ENCODE measurements at regions not wholly inside any gene's neighbourhood (a gene's known extent, or its start where the extent isn't known, plus 50 kb on each side); places are given as distances from the start of the nearest gene placed in this dataset.

DNA sequence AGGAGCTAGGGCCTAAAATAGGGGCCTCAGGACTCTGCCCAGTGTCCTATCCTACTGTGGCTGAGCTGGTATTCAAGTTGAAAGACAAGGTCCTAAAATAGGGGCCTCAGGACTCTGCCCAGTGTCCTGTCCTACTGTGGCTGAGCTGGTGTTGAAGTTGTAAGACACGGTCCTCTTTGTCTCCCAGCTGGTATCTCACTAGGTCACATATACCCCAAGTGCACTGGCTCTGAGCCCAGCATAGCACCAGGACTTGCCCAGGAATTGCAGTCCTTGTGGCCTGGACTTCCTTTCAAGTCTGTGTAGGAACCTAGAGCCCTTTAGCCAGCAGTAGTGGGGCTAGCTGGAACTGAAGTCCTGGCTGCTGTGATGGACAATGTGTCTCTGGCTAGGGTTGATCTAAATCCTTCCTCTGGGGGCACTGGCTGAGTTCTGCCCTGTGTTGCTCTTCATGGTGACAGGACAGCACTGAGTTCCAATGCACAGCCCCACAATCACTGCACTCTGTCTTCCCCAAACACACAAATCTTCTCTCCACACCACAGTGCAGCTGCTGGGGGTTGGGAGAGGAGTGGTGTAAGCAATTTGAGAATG lies 260.5 kb downstream of the HAPSTR1 start (continued):
- TF ChIP-seq, protein P1, sequence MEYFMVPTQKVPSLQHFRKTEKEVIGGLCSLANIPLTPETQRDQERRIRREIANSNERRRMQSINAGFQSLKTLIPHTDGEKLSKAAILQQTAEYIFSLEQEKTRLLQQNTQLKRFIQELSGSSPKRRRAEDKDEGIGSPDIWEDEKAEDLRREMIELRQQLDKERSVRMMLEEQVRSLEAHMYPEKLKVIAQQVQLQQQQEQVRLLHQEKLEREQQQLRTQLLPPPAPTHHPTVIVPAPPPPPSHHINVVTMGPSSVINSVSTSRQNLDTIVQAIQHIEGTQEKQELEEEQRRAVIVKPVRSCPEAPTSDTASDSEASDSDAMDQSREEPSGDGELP (CRISPR knock-in tag; IDR thresholded peaks at IDR 0.05; ENCODE audit: borderline replicate concordance): no peak
- TF ChIP-seq TOE1 (IDR thresholded peaks at IDR 0.05; ENCODE audit: borderline replicate concordance) (no peak), TOE1 (CRISPR knock-in tag; IDR thresholded peaks at IDR 0.05; ENCODE audit: borderline replicate concordance, low read depth) (no peak)

DNA sequence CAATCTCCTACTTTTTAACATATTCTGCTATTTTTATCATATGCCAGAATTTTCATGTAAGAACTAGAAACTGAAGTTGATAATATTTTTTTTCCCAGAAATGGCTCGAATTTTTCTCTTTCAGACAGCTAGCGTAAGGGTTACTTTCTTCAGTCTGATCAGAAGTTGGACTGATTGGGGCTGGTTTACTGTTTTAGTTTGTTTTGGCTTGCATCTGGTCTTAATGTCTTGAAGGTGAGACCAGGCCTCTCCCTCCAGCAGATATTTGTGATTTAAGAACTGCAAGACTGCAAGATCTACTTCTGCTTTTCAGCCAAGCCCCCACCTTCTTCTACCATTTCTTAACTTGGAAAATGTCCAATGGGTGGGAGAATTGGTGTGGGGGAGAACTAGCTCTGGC lies 266.4 kb downstream of the HAPSTR1 start:
- Histone ChIP-seq H3K36me3 (ENCODE audit: control insufficient read depth, insufficient read depth, low read length) (no peaks in the 10 kb centered on the region), H3K4me2 (ENCODE audit: insufficient read depth, low read length) (no peak overlapping the region), H3K4me1 (replicated peaks in 1 of 2; ENCODE audit: control insufficient read depth in 2 of 2, insufficient read depth in 2 of 2, low read length in 2 of 2) (no peaks in the 10 kb centered on the region), H2AFZ (ENCODE audit: low read depth, low read length) (no peak overlapping the region), H3K4me3 (no peak overlapping the region), H3K27ac (ENCODE audit: extremely low read depth, low read depth, low read length) (no peak overlapping the region), H3K9ac (ENCODE audit: insufficient read depth in 1 of 2, low read depth in 2 of 2, low read length in 2 of 2) (no peak overlapping the region), H4K20me1 (replicated peaks; ENCODE audit: control insufficient read depth, insufficient read depth, low read length) (no peaks in the 10 kb centered on the region), H3K27me3 (ENCODE audit: control insufficient read depth in 2 of 2, insufficient read depth in 2 of 2, low read length in 2 of 2) (peaks cover 0 to 10% of the 10 kb centered on the region in 2 experiments; a peak in 1 of 5 replicates), H3K9me3 (replicated peaks; ENCODE audit: control insufficient read depth, insufficient read depth, low read depth, low read length) (no peaks in the 10 kb centered on the region), H3K9me1 (ENCODE audit: control insufficient read depth, insufficient read depth, low read length) (no peaks in the 10 kb centered on the region), H3K79me2 (ENCODE audit: control insufficient read depth, insufficient read depth, low read length) (no peaks in the 10 kb centered on the region)
- ATAC-seq (no peak), FAIRE-seq (no peak), DNase-seq (ENCODE audit: extremely low read depth in 1 of 4, low spot score in 3 of 4) (no peak)
- ChIA-PET POLR2A (no interaction called here), CTCF (ENCODE audit: low intra/inter-chr PET ratio) (no interaction called here)
- in situ Hi-C loops (cut with MboI): no loop called here
- intact Hi-C loops (cut with micrococcal nuclease): no loop called here
- no TSS peak for BruUV-seq (replicated peaks)
- WGBS (ENCODE audit: insufficient coverage, low coverage, missing lambda C conversion rate): 6% methylated on average over 2 of the region's 2 CpGs
- TF ChIP-seq, protein P2, sequence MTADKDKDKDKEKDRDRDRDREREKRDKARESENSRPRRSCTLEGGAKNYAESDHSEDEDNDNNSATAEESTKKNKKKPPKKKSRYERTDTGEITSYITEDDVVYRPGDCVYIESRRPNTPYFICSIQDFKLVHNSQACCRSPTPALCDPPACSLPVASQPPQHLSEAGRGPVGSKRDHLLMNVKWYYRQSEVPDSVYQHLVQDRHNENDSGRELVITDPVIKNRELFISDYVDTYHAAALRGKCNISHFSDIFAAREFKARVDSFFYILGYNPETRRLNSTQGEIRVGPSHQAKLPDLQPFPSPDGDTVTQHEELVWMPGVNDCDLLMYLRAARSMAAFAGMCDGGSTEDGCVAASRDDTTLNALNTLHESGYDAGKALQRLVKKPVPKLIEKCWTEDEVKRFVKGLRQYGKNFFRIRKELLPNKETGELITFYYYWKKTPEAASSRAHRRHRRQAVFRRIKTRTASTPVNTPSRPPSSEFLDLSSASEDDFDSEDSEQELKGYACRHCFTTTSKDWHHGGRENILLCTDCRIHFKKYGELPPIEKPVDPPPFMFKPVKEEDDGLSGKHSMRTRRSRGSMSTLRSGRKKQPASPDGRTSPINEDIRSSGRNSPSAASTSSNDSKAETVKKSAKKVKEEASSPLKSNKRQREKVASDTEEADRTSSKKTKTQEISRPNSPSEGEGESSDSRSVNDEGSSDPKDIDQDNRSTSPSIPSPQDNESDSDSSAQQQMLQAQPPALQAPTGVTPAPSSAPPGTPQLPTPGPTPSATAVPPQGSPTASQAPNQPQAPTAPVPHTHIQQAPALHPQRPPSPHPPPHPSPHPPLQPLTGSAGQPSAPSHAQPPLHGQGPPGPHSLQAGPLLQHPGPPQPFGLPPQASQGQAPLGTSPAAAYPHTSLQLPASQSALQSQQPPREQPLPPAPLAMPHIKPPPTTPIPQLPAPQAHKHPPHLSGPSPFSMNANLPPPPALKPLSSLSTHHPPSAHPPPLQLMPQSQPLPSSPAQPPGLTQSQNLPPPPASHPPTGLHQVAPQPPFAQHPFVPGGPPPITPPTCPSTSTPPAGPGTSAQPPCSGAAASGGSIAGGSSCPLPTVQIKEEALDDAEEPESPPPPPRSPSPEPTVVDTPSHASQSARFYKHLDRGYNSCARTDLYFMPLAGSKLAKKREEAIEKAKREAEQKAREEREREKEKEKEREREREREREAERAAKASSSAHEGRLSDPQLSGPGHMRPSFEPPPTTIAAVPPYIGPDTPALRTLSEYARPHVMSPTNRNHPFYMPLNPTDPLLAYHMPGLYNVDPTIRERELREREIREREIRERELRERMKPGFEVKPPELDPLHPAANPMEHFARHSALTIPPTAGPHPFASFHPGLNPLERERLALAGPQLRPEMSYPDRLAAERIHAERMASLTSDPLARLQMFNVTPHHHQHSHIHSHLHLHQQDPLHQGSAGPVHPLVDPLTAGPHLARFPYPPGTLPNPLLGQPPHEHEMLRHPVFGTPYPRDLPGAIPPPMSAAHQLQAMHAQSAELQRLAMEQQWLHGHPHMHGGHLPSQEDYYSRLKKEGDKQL (CRISPR knock-in tag; IDR thresholded peaks at IDR 0.05; ENCODE audit: borderline replicate concordance): no peak
- TF ChIP-seq, protein P3, sequence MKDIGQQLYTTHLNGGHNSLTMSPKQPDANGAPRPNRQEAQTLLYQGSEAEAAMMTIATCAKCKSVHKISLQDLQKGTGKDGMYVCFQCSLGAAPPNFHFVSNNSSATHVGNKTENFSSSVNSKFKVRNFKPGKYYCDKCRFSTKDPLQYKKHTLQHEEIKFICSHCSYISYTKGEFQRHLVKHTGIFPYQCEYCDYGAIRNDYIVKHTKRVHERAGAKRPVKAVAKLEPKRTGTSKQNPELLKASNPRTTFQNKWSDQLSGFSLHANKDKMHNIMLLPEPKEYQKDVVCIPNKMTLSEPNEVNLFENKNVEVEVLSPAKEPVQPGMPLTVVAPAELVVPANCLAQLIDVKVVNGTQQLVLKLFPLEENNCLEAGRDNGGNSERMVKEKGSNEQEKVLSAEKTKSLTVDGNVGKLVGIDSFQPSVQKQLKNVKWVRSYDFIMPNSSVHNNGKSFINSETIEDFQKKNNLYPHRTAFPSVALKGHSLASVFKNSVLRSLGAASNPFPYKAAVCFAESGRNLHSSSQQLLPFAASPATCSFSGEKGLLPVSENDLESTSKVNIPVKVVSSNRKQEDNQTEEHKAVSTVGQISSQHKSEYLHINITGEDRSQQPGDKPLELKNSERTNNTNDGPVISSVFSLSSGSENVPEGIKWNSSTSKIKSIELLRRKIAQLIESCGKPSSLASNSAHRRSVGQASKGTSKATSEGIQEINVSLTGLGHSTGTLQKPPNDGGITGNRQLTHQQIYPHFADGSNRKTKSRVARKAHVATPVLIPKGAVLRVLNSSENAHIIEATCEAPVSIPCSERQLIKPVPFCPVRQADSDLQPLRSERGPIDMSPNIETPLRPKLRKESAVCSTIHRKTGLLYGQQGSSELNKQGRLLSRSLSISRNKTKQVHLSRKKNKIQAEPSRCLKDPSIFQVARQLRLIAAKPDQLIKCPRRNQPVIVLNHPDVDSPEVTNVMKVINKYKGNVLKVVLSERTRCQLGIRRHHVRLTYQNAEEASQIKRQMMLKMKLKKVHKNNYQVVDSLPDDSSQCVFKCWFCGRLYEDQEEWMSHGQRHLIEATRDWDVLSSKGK (CRISPR knock-in tag; IDR thresholded peaks at IDR 0.05): no peak
- TF ChIP-seq GTF2E2 (tag; IDR thresholded peaks at IDR 0.05): no peak
- TF ChIP-seq RB1 (IDR thresholded peaks at IDR 0.05; ENCODE audit: low read depth): no peak
- TF ChIP-seq, protein P4, sequence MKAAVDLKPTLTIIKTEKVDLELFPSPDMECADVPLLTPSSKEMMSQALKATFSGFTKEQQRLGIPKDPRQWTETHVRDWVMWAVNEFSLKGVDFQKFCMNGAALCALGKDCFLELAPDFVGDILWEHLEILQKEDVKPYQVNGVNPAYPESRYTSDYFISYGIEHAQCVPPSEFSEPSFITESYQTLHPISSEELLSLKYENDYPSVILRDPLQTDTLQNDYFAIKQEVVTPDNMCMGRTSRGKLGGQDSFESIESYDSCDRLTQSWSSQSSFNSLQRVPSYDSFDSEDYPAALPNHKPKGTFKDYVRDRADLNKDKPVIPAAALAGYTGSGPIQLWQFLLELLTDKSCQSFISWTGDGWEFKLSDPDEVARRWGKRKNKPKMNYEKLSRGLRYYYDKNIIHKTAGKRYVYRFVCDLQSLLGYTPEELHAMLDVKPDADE (conservative IDR thresholded peaks at IDR 0.05; ENCODE audit: control insufficient read depth, low read depth, low read length): no peak
- no peak for TF ChIP-seq ZKSCAN8 (CRISPR knock-in tag; IDR thresholded peaks at IDR 0.05)
